Liver (tissue), 7 donors: ENCODE measurements at regions not wholly inside any gene's neighbourhood (a gene's known extent, or its start where the extent isn't known, plus 50 kb on each side); places are given as distances from the start of the nearest gene placed in this dataset.

Experiments used
- DNase-seq: peaks from one replicate; pipeline ENCODE4 v3.0.0-alpha.2; 2017; ENCODE audit warnings: low spot score
- H3K27ac ChIP-seq, 2 donors: one replicate each; pipeline ENCODE4 v1.7.0; 2013; ENCODE audit warnings: inconsistent platforms in 2 of 2, low read length in 2 of 2, control low read depth in 1 of 2, low read depth in 1 of 2, mild to moderate bottlenecking in 1 of 2
- H3K27me3 ChIP-seq, 4 donors: one replicate each; pipeline versions ENCODE4 v1.6.1 to v1.7.0; 2013; ENCODE audit warnings: low read length in 3 of 4, inconsistent platforms in 1 of 4, mild to moderate bottlenecking in 1 of 4, moderate library complexity in 1 of 4; ENCODE audit not compliant: control insufficient read depth in 4 of 4, insufficient read depth in 4 of 4
- H3K36me3 ChIP-seq, 4 donors: one replicate each; pipeline versions ENCODE4 v1.6.1 to v1.7.0; 2013; ENCODE audit warnings: low read length in 3 of 4, mild to moderate bottlenecking in 3 of 4, low read depth in 1 of 4, moderate library complexity in 1 of 4; ENCODE audit not compliant: control insufficient read depth in 4 of 4, insufficient read depth in 3 of 4
- H3K4me1 ChIP-seq, 4 donors: one replicate each; pipeline versions ENCODE4 v1.6.1 to v1.7.0; 2013; ENCODE audit warnings: low read length in 3 of 4, mild to moderate bottlenecking in 3 of 4, moderate library complexity in 1 of 4; ENCODE audit not compliant: control insufficient read depth in 4 of 4, insufficient read depth in 4 of 4
- H3K4me3 ChIP-seq, 3 donors: one replicate each; pipeline versions ENCODE4 v1.6.1 to v1.7.0; 2013; ENCODE audit warnings: low read length in 3 of 3, control low read depth in 1 of 3, low read depth in 1 of 3, mild to moderate bottlenecking in 1 of 3
- H3K9ac ChIP-seq, 2 donors: one replicate each; pipeline ENCODE4 v1.7.0; 2013; ENCODE audit warnings: low read length in 2 of 2, mild to moderate bottlenecking in 2 of 2, moderate library complexity in 2 of 2, control low read depth in 1 of 2, low read depth in 1 of 2
- H3K9me3 ChIP-seq, 4 donors: one replicate each; pipeline versions ENCODE4 v1.6.1 to v1.7.0; 2013; ENCODE audit warnings: low read length in 3 of 4; ENCODE audit not compliant: control insufficient read depth in 4 of 4
- ATF3 ChIP-seq: IDR thresholded peaks from 2 replicates; pipeline ENCODE4 v1.6.1; 2016; ENCODE audit warnings: antibody characterized with exemption
- EGR1 ChIP-seq, 2 donors: IDR thresholded peaks; 2 replicates each; pipeline ENCODE4 v1.6.1; 2016 to 2018; ENCODE audit warnings: antibody characterized with exemption in 2 of 2, low read depth in 2 of 2
- FOXA1 ChIP-seq: IDR thresholded peaks from 2 replicates; pipeline ENCODE4 v1.6.1; 2016; ENCODE audit warnings: antibody characterized with exemption
- FOXA2 ChIP-seq: IDR thresholded peaks from 2 replicates; pipeline ENCODE4 v1.6.1; 2016; ENCODE audit warnings: antibody characterized with exemption
- HNF4A ChIP-seq, 2 donors: conservative IDR thresholded peaks; 2 replicates each; pipeline ENCODE4 v1.6.1; 2016; ENCODE audit warnings: antibody characterized with exemption in 2 of 2, mild to moderate bottlenecking in 2 of 2
- HNF4G ChIP-seq: IDR thresholded peaks from 2 replicates; pipeline ENCODE4 v1.6.1; 2016; ENCODE audit warnings: antibody characterized with exemption
- NR2F2 ChIP-seq: IDR thresholded peaks from 2 replicates; pipeline ENCODE4 v1.6.1; 2016; ENCODE audit warnings: antibody characterized with exemption
- REST ChIP-seq: IDR thresholded peaks from 2 replicates; pipeline ENCODE4 v1.6.1; 2016; ENCODE audit warnings: antibody characterized with exemption, mild to moderate bottlenecking
- RXRA ChIP-seq, 2 donors: IDR thresholded peaks; 2 replicates each; pipeline ENCODE4 v1.6.1; 2017 to 2018; ENCODE audit warnings: antibody characterized with exemption in 2 of 2, mild to moderate bottlenecking in 1 of 2
- SP1 ChIP-seq: IDR thresholded peaks from 2 replicates; pipeline ENCODE4 v1.6.1; 2018; ENCODE audit warnings: antibody characterized with exemption, mild to moderate bottlenecking
- TAF1 ChIP-seq: conservative IDR thresholded peaks from 2 replicates; pipeline ENCODE4 v1.6.1; 2016; ENCODE audit warnings: antibody characterized with exemption, mild to moderate bottlenecking
- YY1 ChIP-seq: IDR thresholded peaks from 2 replicates; pipeline ENCODE4 v1.6.1; 2016; ENCODE audit warnings: antibody characterized with exemption, mild to moderate bottlenecking
- ZBTB33 ChIP-seq: IDR thresholded peaks from 2 replicates; pipeline ENCODE4 v1.6.1; 2016; ENCODE audit warnings: antibody characterized with exemption
- WGBS: extraction: QIAGEN DNeasy Blood & Tissue Kit; methylation state at CpG from one replicate; pipeline ENCODE4 v1.1.7; 2013; 5-methylcytosine and 5-hydroxymethylcytosine counted together
- donor health status: healthy.
- donor health status: healthy.
- donor health status: healthy.
- donor health status: healthy.

GRCh38 chr5:72659726-72660125 is 152.5 kb upstream of the ZNF366 start:
- peaks cover 0 to 5% (median 0%) of the 10 kb centered on the region in 4 donors for H3K27me3 ChIP-seq
- WGBS: 91% methylated on average over 4 of the region's 4 CpGs

GRCh38 chr5:72658761-72659540 is 151.7 kb upstream of the ZNF366 start:
- 81% methylated on average over 4 of the region's 4 CpGs for WGBS
- peaks cover 0 to 5% (median 0%) of the 10 kb centered on the region in 4 donors for H3K27me3 ChIP-seq
- TF ChIP-seq NR2F2 (no peak), ZBTB33 (no peak), REST (no peak), YY1 (no peak), HNF4G (no peak), SP1 (no peak), RXRA (IDR thresholded peaks at IDR 0.05) (no peak)

More at GRCh38 chr5:72659726-72660125, 152.5 kb upstream of the ZNF366 start:
- Histone ChIP-seq H3K4me3 (no peak overlapping the region), H3K9me3 (no peaks in the 10 kb centered on the region), H3K27ac (no peak overlapping the region), H3K9ac (no peak overlapping the region), H3K36me3 (no peaks in the 10 kb centered on the region), H3K4me1 (no peaks in the 10 kb centered on the region)
- no peak for DNase-seq
- TF ChIP-seq REST (no peak), FOXA1 (no peak), TAF1 (no peak), EGR1 (IDR thresholded peaks at IDR 0.05; ENCODE audit: low read depth in 2 of 2) (no peak), ZBTB33 (no peak), RXRA (IDR thresholded peaks at IDR 0.05) (no peak), HNF4A (conservative IDR thresholded peaks at IDR 0.05) (no peak), NR2F2 (no peak), SP1 (no peak), ATF3 (no peak), FOXA2 (no peak), HNF4G (no peak)

More at GRCh38 chr5:72658761-72659540, 151.7 kb upstream of the ZNF366 start:
- H3K9me3 ChIP-seq: no peaks in the 10 kb centered on the region
- no peak overlapping the region for H3K27ac ChIP-seq
- no peak for DNase-seq
- no peaks in the 10 kb centered on the region for H3K4me1 ChIP-seq
- no peak overlapping the region for H3K4me3 ChIP-seq
- H3K9ac ChIP-seq: no peak overlapping the region
- no peaks in the 10 kb centered on the region for H3K36me3 ChIP-seq
